ENCODE measurements at regions not wholly inside any gene's neighbourhood (a gene's known extent, or its start where the extent isn't known, plus 50 kb on each side); places are given as distances from the start of the nearest gene placed in this dataset.

- TF ChIP-seq CTCF (conservative IDR thresholded peaks at IDR 0.05; ENCODE audit: low read depth): no peak
- no peak overlapping the region for H3K27ac ChIP-seq
- CTCF ChIA-PET: no interaction called here
- no peak for DNase-seq (ENCODE audit: low spot score)
- POLR2A ChIA-PET (ENCODE audit: low non-redundant PET): no interaction called here
Observed at GRCh38 chr4:155506745-155507144, 130.0 kb upstream of the MAP9 start.

GRCh38 chr4:155505321-155505720 is 128.6 kb upstream of the MAP9 start:
- TF ChIP-seq CTCF (conservative IDR thresholded peaks at IDR 0.05; ENCODE audit: low read depth): no peak
- no peak for DNase-seq (ENCODE audit: low spot score)
- no peak overlapping the region for H3K27ac ChIP-seq
- ChIA-PET CTCF (interaction anchor here (1.0 kb wide), 1 partner anchor 66 kb away, joined by 3 read pairs; no protein-coding TSS in a partner anchor), POLR2A (ENCODE audit: low non-redundant PET) (no interaction called here)

- ChIA-PET POLR2A (ENCODE audit: low non-redundant PET) (no interaction called here), CTCF (no interaction called here)
- no peak for DNase-seq (ENCODE audit: low spot score)
- H3K27ac ChIP-seq: no peak overlapping the region
- no peak for TF ChIP-seq CTCF (conservative IDR thresholded peaks at IDR 0.05; ENCODE audit: low read depth)
Observed at GRCh38 chr4:155497306-155497705, 120.5 kb upstream of the MAP9 start.

- ChIA-PET POLR2A (ENCODE audit: low non-redundant PET) (no interaction called here), CTCF (no interaction called here)
- TF ChIP-seq CTCF (conservative IDR thresholded peaks at IDR 0.05; ENCODE audit: low read depth): no peak
- H3K27ac ChIP-seq: no peak overlapping the region
- no peak for DNase-seq (ENCODE audit: low spot score)
Observed at GRCh38 chr4:155496294-155496626, 119.5 kb upstream of the MAP9 start.

- ChIA-PET POLR2A (ENCODE audit: low non-redundant PET) (interaction anchor here (0.5 kb wide), 1 partner anchor 211 kb away, joined by 3 read pairs; no protein-coding TSS in a partner anchor), CTCF (interaction anchor here (0.5 kb wide), 1 partner anchor 207 kb away, joined by 6 read pairs; no protein-coding TSS in a partner anchor)
- H3K27ac ChIP-seq: no peak overlapping the region
- no peak for DNase-seq (ENCODE audit: low spot score)
- TF ChIP-seq CTCF (conservative IDR thresholded peaks at IDR 0.05; ENCODE audit: low read depth): no peak
Observed at GRCh38 chr4:155495572-155496293, 119.0 kb upstream of the MAP9 start.

- DNase-seq (ENCODE audit: low spot score): no peak
- TF ChIP-seq CTCF (conservative IDR thresholded peaks at IDR 0.05; ENCODE audit: low read depth): no peak
- H3K27ac ChIP-seq: no peak overlapping the region
- ChIA-PET CTCF (no interaction called here), POLR2A (ENCODE audit: low non-redundant PET) (no interaction called here)
Observed at GRCh38 chr4:155494037-155494718, 117.4 kb upstream of the MAP9 start.
